Neuronal stem cell (in vitro differentiated cells): ENCODE measurements at regions not wholly inside any gene's neighbourhood (a gene's known extent, or its start where the extent isn't known, plus 50 kb on each side); places are given as distances from the start of the nearest gene placed in this dataset.

Experiments
- DNase-seq: peaks from one replicate; pipeline ENCODE4 v3.0.0-alpha.2; 2013; ENCODE audit warnings: low spot score
- H2AFZ ChIP-seq: one replicate; pipeline ENCODE4 v1.6.1; 2013; ENCODE audit warnings: mild to moderate bottlenecking, low read length, inconsistent platforms
- H2AK5ac ChIP-seq: 2 replicates; pipeline ENCODE4 v1.6.1; 2013; ENCODE audit warnings: low read depth, mild to moderate bottlenecking, inconsistent platforms, low read length, moderate library complexity, mixed read lengths
- H2BK120ac ChIP-seq: 2 replicates; pipeline ENCODE4 v1.6.1; 2013; ENCODE audit warnings: low read depth, mild to moderate bottlenecking, inconsistent platforms, low read length, moderate library complexity, mixed read lengths
- H2BK12ac ChIP-seq: one replicate; pipeline ENCODE4 v1.6.1; 2013; ENCODE audit warnings: low read length, inconsistent platforms
- H2BK15ac ChIP-seq: 2 replicates; pipeline ENCODE4 v1.6.1; 2013; ENCODE audit warnings: mild to moderate bottlenecking, low read length, inconsistent platforms, mixed read lengths
- H2BK5ac ChIP-seq: one replicate; pipeline ENCODE4 v1.6.1; 2013; ENCODE audit warnings: inconsistent platforms, mild to moderate bottlenecking, low read length, moderate library complexity
- H3K14ac ChIP-seq: one replicate; pipeline ENCODE4 v1.6.1; 2013; ENCODE audit warnings: low read length, inconsistent platforms
- H3K18ac ChIP-seq: 2 replicates; pipeline ENCODE4 v1.6.1; 2013; ENCODE audit warnings: low read length, inconsistent platforms
- H3K23ac ChIP-seq: 2 replicates; pipeline ENCODE4 v1.6.1; 2013; ENCODE audit warnings: low read depth, mild to moderate bottlenecking, mixed read lengths, low read length, inconsistent platforms; ENCODE audit not compliant: poor library complexity
- H3K27ac ChIP-seq: replicated peaks from 3 replicates; pipeline ENCODE4 v1.5.1; 2013; ENCODE audit warnings: low read length, inconsistent platforms
- H3K27me3 ChIP-seq, 3 experiments: 2 replicates each; pipeline ENCODE4 v1.6.1; 2013; ENCODE audit warnings: low read length in 3 of 3, mild to moderate bottlenecking in 2 of 3, inconsistent platforms in 1 of 3, low read depth in 1 of 3, mixed read lengths in 1 of 3, moderate library complexity in 1 of 3; ENCODE audit not compliant: control insufficient read depth in 3 of 3, insufficient read depth in 3 of 3
- H3K36me3 ChIP-seq, 2 donors: replicated peaks in 1 of 2; 2 replicates each; pipeline ENCODE4 v1.6.1; 2013; ENCODE audit warnings: low read length in 2 of 2; ENCODE audit not compliant: control insufficient read depth in 2 of 2, insufficient read depth in 2 of 2
- H3K4ac ChIP-seq: 2 replicates; pipeline ENCODE4 v1.6.1; 2013; ENCODE audit warnings: inconsistent platforms, mild to moderate bottlenecking, low read length, moderate library complexity
- H3K4me1 ChIP-seq, 2 donors: 1 replicate in 1 of 2; 2 replicates in 1 of 2; pipeline ENCODE4 v1.6.1; 2013; ENCODE audit warnings: low read length in 2 of 2, low read depth in 1 of 2; ENCODE audit not compliant: control insufficient read depth in 2 of 2, insufficient read depth in 1 of 2
- H3K4me2 ChIP-seq: one replicate; pipeline ENCODE4 v1.6.1; 2013; ENCODE audit warnings: mild to moderate bottlenecking, low read length, inconsistent platforms; ENCODE audit not compliant: insufficient read depth, poor library complexity, severe bottlenecking
- H3K4me3 ChIP-seq, 2 donors: 2 replicates each; pipeline ENCODE4 v1.5.1; 2013; ENCODE audit warnings: low read length in 2 of 2, mild to moderate bottlenecking in 2 of 2, inconsistent platforms in 1 of 2, moderate library complexity in 1 of 2
- H3K79me1 ChIP-seq: one replicate; pipeline ENCODE4 v1.6.1; 2013; ENCODE audit warnings: low read depth, mild to moderate bottlenecking, inconsistent platforms, low read length, moderate library complexity
- H3K9ac ChIP-seq: one replicate; pipeline ENCODE4 v1.6.1; 2013; ENCODE audit warnings: mild to moderate bottlenecking, low read depth, low read length, inconsistent platforms; ENCODE audit not compliant: poor library complexity
- H3K9me3 ChIP-seq, 2 donors: replicated peaks in 1 of 2; 2 replicates each; pipeline versions ENCODE3 to v1.6.1; 2013; ENCODE audit warnings: low read length in 2 of 2, mild to moderate bottlenecking in 2 of 2, inconsistent platforms in 1 of 2, low read depth in 1 of 2, mixed read lengths in 1 of 2, moderate library complexity in 1 of 2; ENCODE audit not compliant: control insufficient read depth in 2 of 2, insufficient read depth in 1 of 2
- H4K8ac ChIP-seq: one replicate; pipeline ENCODE4 v1.6.1; 2013; ENCODE audit warnings: low read depth, mild to moderate bottlenecking, inconsistent platforms, low read length, moderate library complexity
- H4K91ac ChIP-seq: one replicate; pipeline ENCODE4 v1.6.1; 2013; ENCODE audit warnings: low read length, low read depth, mild to moderate bottlenecking, inconsistent platforms; ENCODE audit not compliant: poor library complexity
- WGBS, 2 donors: extraction: QIAGEN DNeasy Blood & Tissue Kit; methylation state at CpG; one replicate each; pipeline ENCODE4 v1.1.7; 2013; ENCODE audit warnings: missing lambda C conversion rate in 2 of 2, mixed read lengths in 1 of 2; ENCODE audit not compliant: insufficient read length in 2 of 2, insufficient replicate concordance in 1 of 2; ENCODE audit errors: extremely low coverage in 2 of 2; 5-methylcytosine and 5-hydroxymethylcytosine counted together

DNA sequence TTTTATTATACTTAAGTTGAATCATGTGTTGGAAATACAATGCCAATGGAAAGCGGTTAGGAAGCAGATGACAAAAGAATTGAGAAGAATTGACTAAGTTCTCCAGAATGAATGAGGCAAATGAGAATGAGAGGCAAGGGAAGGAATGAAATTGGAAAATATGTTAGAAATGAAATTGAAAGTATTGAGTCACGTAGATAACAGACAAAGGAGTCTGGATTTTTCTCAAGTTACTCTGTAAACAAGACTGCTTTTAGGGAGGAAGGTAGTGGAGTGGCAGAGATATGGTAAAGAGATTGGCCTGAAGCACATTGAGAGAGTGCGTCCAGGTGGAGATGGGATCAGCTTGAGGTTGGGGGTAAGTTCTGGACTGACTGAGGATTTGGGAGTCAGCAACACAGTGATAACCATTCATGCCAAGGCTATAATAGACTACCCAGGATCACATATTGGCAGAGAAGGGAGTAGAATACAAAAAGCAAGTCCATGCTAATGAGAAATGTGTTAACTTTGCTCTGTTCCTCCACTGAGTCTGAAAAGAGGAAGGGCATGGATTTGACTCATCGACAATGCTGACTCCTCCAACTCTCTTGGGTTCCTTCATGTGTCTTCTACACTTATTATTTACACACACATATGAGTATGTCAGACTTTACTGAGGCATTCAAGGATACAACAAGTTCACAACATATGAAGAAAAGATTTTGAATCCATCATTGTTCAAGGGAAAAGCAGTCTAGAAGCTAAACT is 814.2 kb upstream of the ZNF608 start:
- no peak overlapping the region for H2BK5ac ChIP-seq
- no peaks in the 10 kb centered on the region for H3K79me1 ChIP-seq
- DNase-seq, result no peak
- no peak overlapping the region for H3K27ac ChIP-seq
- no peak overlapping the region for H2AK5ac ChIP-seq
- H3K14ac ChIP-seq, result no peak overlapping the region
- H3K4me2 ChIP-seq, result no peak overlapping the region
- 91% methylated on average over 1 of the region's 4 CpGs; no CpG with 5 or more reads in 1 of the 2 donors for WGBS, 2 donors
- H3K36me3 ChIP-seq, result no peaks in the 10 kb centered on the region
- H3K9me3 ChIP-seq, result no peaks in the 10 kb centered on the region
- H3K23ac ChIP-seq, result no peak overlapping the region
- H3K4me3 ChIP-seq, result no peak overlapping the region
- no peak overlapping the region for H2BK12ac ChIP-seq
- no peak overlapping the region for H4K91ac ChIP-seq
- H3K4me1 ChIP-seq, result no peaks in the 10 kb centered on the region
- no peak overlapping the region for H4K8ac ChIP-seq
- H2BK15ac ChIP-seq, result no peak overlapping the region
- no peak overlapping the region for H3K18ac ChIP-seq
- no peak overlapping the region for H3K4ac ChIP-seq
- H3K27me3 ChIP-seq, result no peaks in the 10 kb centered on the region
- H2AFZ ChIP-seq, result no peak overlapping the region
- H3K9ac ChIP-seq, result no peak overlapping the region
- H2BK120ac ChIP-seq, result no peak overlapping the region

DNA sequence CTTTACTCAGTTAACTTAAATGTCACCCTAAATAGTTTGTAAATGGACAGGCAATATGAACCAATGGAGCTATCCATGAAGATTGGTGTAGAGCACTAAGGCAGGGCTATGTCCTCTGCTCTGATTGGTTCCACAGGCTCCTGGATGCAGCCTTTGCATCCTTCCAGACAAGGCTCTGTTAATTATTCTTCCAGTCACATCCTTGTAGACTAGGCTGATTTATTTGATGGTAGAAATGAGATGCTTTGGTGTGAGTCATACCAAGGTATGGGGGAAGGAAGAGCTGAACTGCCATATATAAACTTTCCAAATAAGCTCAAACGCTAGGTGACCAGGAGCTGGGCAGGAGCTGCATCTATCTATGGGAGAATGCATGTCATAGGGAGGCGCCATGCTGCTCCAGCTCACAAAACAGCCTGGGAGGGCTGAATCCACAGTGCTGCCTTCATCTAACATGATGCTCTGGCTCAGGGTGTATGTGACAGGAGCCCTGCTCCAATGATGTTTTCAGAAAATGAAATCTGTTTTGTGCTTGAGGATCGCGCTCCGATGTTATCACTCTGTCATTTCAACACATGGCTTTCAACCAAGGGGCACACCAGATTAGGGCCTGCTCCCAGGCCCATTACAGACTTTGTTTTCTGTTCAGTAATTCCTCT is 818.0 kb upstream of the ZNF608 start:
- Histone ChIP-seq H3K18ac (no peak overlapping the region), H3K14ac (no peak overlapping the region), H3K23ac (no peak overlapping the region), H3K9me3 (peaks cover 3 to 11% of the 10 kb centered on the region in 2 donors), H2BK15ac (no peak overlapping the region), H4K91ac (no peak overlapping the region), H2AFZ (no peak overlapping the region), H3K4me3 (no peak overlapping the region), H2BK5ac (no peak overlapping the region), H2BK12ac (no peak overlapping the region), H3K4ac (no peak overlapping the region), H3K27ac (no peak overlapping the region), H3K4me1 (no peaks in the 10 kb centered on the region), H3K36me3 (no peaks in the 10 kb centered on the region), H3K9ac (no peak overlapping the region), H4K8ac (no peak overlapping the region), H3K27me3 (no peaks in the 10 kb centered on the region), H3K79me1 (no peaks in the 10 kb centered on the region), H2AK5ac (no peak overlapping the region), H2BK120ac (no peak overlapping the region), H3K4me2 (no peak overlapping the region)
- no peak for DNase-seq
- no CpG with 5 or more reads among the region's 5 CpGs for WGBS, 2 donors

DNA sequence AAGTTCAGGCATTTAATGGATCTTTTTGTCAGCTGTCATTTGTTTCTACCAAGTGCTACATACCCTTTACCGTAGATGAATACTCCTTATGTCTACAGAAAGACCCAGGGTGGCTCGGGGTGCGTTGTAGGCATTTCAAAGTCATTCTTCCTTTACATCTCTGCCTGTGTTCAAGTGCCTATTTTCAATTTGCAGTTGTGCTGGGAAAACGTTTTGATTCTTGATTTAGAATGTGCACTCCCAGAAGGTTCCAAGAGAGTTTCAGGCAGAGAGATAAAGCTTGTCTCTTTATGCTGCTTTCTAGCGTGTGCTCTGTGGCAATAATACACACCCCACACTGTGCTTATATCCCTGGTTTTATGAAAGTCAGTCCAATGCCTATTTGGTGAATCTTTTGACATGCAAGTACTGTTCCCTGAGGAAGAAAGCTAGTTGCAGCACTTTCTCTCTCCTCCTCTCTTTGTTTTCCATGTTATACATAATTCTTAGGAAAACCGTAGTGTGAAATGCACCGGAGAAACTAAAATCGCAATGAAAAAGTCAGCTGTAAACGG is 828.1 kb upstream of the ZNF608 start:
- H3K27ac ChIP-seq, result no peak overlapping the region
- no peak for DNase-seq
- no peak overlapping the region for H2BK120ac ChIP-seq
- H2BK5ac ChIP-seq, result no peak overlapping the region
- no peak overlapping the region for H3K14ac ChIP-seq
- H3K79me1 ChIP-seq, result no peaks in the 10 kb centered on the region
- H3K4me2 ChIP-seq, result no peak overlapping the region
- no peaks in the 10 kb centered on the region for H3K9me3 ChIP-seq
- H3K18ac ChIP-seq, result no peak overlapping the region
- no peak overlapping the region for H3K4me3 ChIP-seq
- no peak overlapping the region for H3K9ac ChIP-seq
- peak overlapping the region; percentile 76 for H2AFZ ChIP-seq
- no peak overlapping the region for H3K4ac ChIP-seq
- H2BK15ac ChIP-seq, result no peak overlapping the region
- H2BK12ac ChIP-seq, result no peak overlapping the region
- H4K91ac ChIP-seq, result no peak overlapping the region
- H2AK5ac ChIP-seq, result no peak overlapping the region
- no peak overlapping the region for H4K8ac ChIP-seq
- no peaks in the 10 kb centered on the region for H3K36me3 ChIP-seq
- H3K27me3 ChIP-seq, result no peaks in the 10 kb centered on the region
- H3K4me1 ChIP-seq, result peaks cover 12 to 42% of the 10 kb centered on the region in 2 donors
- WGBS, 2 donors, result no CpG with 5 or more reads among the region's 9 CpGs
- no peak overlapping the region for H3K23ac ChIP-seq

DNA sequence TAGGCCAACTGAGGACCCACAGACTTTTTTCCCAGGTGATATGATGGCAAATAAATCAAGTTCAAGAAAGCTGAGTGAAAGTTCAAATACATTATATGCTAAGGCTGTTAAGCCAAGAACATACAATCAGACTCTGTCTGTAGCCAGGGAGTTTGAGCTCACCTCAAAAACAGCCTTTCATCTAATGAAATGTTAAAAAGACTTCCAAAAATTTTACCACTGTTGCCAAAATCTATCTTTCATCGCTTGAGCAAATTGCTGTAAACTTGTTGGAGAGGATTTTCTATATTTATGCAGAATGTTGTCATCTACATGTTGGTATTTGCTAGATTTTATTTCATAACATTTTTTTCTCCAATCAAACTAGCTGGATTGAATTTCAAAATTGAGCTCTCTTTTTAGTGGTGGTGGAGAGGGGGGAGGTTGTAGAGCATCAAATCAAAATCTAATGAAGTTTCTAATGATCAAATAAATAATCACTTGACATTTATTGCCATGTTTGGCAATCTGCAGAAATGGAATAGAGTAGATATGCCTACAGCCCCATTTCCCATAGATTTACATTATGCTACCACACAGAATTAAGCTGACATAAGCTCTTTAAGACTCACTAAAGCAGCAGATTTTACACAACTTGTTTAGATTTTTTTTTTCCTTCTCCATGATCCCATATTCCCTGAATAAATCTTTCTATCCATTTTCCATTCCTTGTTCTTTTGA is 828.9 kb upstream of the ZNF608 start:
- H2BK5ac ChIP-seq, result no peak overlapping the region
- H3K27me3 ChIP-seq, result no peaks in the 10 kb centered on the region
- no CpG with 5 or more reads among the region's 1 CpG for WGBS, 2 donors
- H2BK15ac ChIP-seq, result no peak overlapping the region
- H3K9me3 ChIP-seq, result peaks cover 0 to under 1% of the 10 kb centered on the region in 2 donors
- no peaks in the 10 kb centered on the region for H3K79me1 ChIP-seq
- no peak overlapping the region for H3K27ac ChIP-seq
- no peak overlapping the region for H3K23ac ChIP-seq
- no peak overlapping the region for H3K4me2 ChIP-seq
- H3K36me3 ChIP-seq, result no peaks in the 10 kb centered on the region
- peak overlapping the region; percentile 81 for H2AFZ ChIP-seq
- no peak overlapping the region for H2BK12ac ChIP-seq
- no peak overlapping the region for H4K8ac ChIP-seq
- H3K14ac ChIP-seq, result no peak overlapping the region
- no peak overlapping the region for H3K9ac ChIP-seq
- no peak overlapping the region for H3K18ac ChIP-seq
- H4K91ac ChIP-seq, result no peak overlapping the region
- H3K4me3 ChIP-seq, result peak overlapping the region in 1 of 2 donors; percentile 22
- no peak for DNase-seq
- no peak overlapping the region for H2BK120ac ChIP-seq
- no peak overlapping the region for H2AK5ac ChIP-seq
- peaks cover 12 to 42% of the 10 kb centered on the region in 2 donors for H3K4me1 ChIP-seq
- H3K4ac ChIP-seq, result no peak overlapping the region
